GM21526 (cell line): ENCODE measurements at regions not wholly inside any gene's neighbourhood (a gene's known extent, or its start where the extent isn't known, plus 50 kb on each side); places are given as distances from the start of the nearest gene placed in this dataset.

Experiments
- ATAC-seq: cut with Tn5 transposase; IDR thresholded peaks from one replicate; pipeline ENCODE4 v1.9.1; 2021; ENCODE audit warnings: moderate library complexity; ENCODE audit not compliant: unreplicated experiment, low FRiP score

DNA sequence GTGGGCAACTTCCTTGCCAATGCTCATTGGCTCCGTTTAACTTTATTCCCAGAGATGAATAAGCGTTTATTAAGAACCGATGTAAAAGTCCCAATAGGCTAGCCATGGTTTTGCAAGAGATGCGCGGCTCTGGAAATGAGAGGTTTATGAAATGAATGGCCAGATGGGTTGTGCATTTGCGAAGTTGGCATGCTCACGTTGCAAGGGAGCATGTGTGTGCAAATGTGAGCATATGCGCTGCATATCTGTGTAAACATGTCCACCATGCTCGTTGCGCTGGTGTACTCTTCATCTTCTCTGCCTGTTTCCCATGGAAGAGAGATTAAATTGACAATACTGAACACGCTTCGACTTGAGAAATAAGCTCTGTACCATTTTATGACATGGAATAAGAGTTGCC lies 848.6 kb upstream of the RBFOX1 start:
- no peak for ATAC-seq

DNA sequence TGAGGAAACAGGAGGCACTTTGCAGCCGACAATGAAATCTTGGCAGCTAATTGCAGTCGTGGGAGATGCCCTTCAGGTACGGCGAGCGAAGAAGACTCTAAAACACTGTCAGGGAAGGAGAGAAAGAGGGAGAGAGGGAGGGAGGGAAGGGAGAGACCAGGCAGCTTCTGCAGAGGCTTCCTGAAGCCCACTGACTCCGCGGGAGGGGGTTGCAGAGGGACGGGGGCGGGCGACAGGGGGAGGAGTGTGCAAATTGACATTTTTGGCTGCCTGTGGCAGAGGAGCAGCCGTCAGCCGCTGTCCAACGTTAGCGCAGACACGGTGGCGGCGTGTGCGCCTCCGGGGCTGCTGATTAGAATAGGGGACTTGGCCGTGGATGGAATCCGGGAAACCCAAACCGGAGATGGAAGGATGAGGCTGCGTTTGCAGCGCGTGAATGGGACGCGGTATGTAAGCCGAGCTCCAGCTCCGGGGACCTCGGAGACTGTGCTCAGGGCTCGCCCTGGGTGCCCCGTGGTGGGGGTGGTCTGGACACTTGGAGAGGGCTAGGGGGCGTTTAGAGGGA lies 849.1 kb upstream of the RBFOX1 start:
- no peak for ATAC-seq

DNA sequence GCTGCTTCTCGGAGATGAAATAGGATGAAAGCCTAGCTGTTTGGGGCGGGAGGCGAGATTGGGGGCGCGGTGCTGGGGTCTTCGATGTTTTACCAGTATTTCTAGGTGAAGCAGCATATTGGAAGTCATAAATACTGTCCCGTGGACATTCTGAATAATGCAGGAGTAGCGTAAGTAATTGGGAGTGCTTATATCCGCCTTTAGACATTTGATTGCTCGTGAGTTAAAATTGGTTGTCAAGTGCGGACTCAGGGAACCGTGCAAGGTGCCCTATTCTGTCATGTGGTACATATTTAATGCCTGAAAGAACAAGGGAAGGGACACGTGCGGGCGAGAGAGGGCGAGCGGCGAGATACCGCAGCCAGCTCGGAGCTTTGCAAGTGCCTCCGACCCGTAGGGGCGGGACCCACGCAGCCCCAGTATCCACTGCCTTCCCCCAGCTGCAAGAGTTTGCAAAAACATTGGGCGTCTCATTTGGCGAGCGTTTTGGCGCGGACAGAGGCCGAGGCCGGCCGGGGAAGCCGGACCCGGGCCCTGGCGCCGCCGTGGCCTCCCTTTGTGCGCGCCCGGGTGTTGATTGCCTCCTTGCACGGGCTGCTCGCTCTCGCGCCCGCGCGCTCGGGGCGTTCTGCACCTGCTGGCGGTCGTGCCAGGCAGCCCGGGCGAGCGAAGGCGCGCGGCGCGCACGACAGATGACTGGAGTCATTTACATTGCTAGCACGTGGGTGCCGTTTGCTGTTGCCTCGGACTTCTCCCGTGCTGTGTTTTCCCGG lies 849.8 kb upstream of the RBFOX1 start:
- no peak for ATAC-seq

DNA sequence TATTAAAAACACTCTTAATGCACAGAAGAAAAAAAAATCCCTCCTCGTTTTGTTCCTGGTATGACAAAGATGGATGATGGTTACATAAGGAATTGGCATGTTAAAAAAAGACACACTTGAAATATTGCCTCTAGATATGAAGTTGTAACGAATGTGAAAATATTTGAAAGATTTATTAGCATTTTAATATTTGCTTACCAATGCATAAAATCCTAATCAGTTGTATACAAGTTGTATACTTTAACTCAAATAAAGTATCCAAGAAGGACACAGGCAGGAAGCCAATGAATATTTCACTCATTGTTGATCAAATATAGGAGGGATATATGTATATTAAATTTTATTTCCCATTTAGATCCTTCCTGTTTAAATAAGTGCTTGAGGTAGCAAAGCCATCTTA lies 850.8 kb upstream of the RBFOX1 start:
- no peak for ATAC-seq

DNA sequence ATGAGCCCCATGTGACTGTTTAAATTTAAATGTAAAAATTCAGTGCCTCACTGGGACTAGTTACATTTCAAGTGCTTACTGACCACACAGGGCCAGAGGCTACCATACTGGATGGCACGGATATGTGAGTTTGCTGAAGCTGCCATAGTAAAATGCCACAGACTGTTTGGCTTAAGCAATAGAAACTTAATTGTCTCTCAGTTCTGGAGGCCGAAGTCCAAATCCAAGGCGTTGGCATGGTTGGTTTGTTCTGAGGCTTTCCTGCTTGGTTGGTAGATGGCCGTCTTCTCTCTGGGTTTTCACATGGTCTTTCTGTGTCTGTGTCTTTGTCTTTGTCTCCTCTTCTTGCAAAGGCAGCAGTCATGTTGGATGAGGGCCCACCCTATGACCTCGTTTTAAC lies 878.9 kb upstream of the RBFOX1 start:
- ATAC-seq: no peak

DNA sequence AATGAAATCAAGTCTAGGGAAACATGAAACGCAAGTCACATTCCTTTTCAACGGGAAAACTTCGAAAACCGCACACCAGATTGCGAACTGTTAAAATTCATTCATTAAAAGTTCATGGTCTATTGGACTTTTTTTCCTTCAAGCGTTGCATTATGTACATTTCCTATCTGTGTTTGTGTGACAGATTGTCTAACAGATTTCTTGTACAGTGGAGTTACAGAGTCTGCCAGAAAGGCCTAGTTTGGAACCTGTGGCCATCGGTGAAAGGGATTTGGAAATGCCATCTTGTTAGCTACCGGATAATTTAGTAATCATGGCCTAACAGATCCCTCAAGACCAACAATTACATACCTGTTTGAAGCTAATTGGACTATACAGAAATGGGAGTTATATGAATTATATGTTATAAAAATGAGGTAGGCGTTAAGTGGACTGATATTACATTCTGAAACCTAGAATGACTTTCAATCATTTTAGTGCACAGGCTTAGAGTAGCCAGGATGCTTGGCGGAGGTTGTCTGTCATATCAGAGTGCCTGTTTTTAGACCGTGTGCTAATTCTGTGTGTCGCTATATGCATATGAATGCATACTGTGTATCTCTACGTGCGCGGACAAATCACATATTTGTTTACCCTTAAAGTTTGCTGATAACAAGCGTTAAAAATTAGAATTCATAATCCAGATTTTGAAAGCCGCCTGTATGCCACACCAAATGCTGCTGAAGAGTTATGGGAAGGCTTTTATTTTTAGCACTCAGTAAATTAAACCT lies 885.4 kb upstream of the RBFOX1 start:
- no peak for ATAC-seq

DNA sequence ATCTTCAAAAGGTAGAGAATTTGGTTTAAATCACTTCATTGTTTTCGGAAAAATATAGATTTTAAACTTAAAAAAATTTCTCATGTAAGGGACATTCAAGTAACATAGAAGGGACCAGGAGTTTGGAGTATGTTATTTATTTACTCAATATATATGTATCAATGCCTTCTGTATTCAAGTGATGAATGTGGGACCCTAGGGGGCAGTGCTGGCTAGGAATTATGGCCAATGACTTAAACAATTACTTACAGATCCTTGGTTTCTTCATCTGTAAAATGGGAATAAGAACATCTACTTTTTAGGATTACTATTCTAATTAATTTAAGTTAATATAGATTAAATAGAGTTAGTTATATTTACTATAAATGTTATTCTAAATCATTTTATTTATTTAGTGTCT lies 886.3 kb upstream of the RBFOX1 start:
- no peak for ATAC-seq

DNA sequence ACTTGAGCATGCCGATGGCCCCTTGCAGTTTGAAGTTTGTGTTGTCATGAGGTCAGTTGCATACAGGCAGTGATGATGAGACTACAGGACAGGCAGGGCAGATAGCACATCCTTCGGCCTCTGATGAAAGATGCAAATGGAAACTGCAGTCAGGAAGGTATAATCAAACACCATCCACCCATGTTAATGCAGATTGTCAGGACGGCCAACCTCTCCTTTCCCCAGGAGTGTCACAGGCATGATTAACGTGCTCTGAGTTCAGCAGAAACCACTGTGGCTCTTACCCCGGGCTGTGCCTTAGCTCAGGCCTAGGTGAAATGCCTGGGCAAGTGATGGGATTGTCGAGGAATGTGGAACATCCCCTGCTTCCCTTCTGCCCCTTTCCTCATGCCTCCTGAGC lies 893.5 kb upstream of the RBFOX1 start:
- ATAC-seq: no peak

DNA sequence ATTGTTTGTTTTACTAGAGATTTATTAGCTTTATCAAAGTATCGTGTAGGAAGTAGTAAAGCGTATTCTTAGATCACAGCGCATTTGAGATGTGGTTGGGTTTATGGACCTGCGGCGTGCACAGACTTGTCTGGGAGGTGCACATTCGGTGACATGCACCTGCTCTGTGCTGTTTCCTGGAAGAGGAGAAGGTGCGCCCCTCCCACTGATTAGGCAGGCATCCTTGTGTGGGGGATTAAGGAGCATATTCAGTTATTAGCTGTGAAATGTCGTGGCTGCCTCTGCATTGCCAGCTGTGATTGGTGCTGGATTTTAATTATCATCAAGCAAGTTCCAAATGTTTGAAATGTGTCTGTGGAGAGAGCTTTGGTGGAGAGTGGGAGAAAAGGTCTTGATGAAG lies 903.8 kb upstream of the RBFOX1 start:
- ATAC-seq: no peak

DNA sequence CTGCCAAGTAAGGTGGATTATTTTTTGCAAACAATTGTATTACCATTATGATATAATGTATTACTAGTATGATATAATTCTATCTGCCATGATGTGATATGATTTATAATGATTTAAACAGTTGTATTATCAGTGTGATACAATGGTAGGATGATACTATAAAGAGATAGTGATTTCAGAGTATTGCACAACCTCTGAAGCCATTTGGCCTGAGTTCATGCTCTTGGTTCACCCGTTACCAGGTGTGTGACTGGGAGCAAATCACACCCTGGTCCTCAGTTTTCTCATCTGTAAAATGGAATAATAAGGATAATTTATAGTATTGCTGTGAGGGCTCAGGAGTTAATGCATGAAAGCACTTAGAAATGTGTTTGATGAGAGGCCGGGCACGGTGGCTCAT lies 905.0 kb upstream of the RBFOX1 start:
- no peak for ATAC-seq

DNA sequence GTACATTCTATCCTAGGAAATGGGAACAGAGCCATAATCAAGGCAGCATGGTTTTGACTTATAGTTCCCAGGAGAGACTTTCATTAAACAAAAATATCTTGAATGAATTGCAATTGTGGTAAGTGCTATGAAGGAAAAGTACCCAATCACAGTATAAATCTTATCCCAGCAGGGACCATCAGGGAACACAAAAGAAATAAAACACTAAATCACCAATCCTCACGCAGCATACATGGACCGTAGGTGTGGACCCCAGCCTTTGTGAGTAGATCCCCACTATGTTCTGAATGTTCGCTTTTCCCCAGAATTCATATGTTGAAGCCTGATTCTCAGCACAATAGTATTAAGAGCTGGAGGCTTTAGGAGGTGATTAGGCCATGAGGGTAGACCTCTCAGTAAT lies 925.0 kb upstream of the RBFOX1 start:
- no peak for ATAC-seq

DNA sequence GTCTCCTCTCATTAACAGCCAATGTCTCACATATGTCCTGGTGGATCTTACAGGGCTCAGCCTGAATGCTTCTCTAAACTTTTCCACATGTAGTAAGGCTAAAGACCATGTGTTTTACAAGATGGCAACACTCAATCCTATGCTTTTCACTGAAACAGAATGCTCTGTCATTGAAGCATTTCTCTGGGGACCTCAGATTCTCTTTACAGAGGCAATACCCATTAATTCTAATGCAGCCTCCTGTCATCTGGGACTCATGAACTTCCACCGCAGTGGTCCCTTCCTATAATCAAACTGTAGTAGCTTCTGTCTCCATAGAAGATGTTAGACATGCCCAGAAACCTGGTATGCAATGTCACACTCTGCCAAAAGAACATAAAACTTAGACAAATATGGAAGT lies 926.6 kb upstream of the RBFOX1 start:
- ATAC-seq: no peak

DNA sequence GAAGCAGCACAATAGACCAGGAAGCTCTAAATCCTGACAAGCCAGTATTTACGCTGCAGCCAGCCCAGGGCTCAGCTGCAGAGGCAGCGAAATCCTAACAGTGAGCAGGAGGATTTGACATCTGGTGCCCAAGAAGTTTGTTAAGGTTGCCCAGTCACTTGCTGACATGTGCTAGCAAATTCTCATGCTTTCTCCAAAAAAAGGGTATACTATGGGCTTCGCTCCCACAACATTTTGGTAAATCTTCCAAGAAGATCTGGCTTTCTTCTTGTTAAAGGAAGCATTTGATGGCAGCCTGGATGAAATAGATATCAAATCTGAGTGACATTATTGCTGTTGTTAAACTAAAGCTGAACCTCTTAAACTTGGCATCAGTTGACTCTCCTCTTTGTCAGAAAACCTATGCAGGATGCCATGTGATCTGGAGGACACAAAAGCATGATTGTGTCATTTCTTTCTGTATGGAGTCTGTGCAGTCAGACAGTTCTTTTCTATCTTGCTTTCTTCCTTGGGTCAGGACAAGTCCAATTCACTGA lies 949.7 kb upstream of the RBFOX1 start:
- no peak for ATAC-seq

DNA sequence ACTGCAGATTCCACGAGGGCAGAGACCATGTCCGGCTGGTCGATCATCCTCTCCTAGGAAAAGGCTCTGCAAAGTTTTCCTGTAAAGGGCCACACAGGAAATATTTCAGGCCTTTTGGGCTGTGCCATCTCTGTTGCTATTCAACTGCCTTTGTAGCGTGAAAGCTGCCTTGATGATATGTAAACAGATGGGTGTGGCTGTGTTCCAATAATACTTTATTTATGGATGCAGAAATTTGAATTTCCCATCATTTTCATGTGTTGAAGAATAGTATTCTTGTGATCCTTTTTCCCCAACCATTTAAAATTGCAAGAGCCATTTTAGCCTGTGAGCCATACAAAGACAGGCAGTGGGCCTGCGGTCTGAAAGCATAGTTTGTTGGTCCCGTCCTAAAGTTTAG lies 950.7 kb upstream of the RBFOX1 start:
- no peak for ATAC-seq

DNA sequence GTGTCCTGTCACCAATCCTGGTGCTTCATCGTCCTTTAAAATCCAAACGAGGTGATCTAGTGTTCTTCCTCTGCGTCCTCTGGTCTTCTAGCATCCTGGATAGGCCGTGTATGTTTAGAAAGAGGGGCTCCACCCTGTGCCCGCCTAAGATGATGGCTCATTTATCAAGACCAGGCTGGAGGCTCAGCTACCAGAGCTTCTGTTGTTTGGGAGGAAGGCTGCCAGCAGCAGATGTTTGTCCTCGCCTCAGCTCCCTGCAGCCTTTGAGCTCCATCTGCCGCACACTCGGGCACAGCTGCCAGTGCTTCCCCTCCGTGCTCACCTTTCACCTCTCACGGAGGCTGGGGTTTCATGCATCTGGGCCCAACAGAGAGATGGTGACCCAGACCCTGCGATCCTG lies 954.7 kb upstream of the RBFOX1 start:
- no peak for ATAC-seq

DNA sequence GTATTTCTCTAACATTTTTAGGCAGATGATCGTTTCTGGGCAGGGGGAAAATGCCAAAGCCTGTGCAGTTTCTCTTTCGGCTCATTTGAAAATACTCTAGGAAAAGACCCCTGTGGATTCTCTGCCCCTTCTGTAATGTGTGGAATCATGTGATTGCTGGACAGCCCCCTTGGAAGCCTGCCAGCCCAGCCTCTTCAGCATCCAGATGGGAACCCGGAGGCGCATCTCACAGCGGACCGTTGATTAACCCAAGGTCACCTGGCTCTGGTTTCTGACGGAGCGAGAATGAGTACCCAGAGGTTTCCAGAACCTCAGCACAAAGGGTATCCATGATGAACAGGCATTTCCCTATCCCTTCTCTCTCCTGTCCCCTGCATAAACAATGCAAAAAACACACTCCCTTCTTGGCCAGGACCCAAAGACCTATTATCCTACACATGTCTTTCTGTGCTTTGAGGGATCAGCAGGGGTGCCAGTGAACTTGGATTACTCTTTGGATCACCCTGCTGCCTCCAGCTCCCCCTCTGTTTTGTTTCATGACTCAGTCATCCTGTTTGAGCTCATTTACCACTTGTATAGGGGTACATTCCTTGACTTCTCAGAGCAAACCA lies 957.1 kb upstream of the RBFOX1 start:
- ATAC-seq: no peak

DNA sequence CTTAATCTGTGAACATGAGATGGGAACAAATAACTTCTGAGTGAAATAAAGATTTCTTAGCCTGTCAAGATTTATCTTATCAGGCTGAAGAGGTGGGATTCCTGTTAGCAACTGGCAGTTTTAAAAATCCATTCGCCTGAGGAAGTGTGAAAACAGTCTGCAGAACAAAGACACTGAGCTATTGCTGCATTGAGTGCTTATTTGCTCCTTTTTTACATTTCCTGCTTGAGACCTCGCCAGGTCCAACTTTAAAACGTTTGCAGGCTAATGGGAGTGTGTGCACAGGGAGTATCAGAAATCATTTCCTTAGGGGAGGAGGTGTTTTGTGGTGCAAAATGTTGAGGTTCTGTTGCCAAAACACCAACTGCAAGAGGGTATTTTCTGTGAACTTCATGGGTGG lies 957.8 kb upstream of the RBFOX1 start:
- no peak for ATAC-seq

DNA sequence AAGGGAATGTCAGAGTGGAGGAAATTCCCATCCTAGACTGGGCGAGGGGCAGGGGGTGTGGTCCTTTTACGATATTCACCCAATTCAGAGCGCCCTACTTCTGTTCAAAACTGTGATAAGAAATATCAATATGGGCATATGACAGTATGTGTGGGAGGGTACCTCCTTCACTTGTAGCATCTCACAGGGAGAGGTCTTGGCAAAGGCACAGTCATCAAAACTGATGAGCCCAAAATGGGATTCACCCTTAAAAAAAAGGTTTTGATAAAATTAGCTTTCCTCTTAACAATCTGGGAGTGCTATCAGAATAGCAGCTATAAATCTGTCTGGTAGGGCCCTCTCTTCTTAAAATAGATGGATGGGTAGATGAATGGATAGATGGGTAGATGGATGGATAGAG lies 967.8 kb upstream of the RBFOX1 start:
- no peak for ATAC-seq

DNA sequence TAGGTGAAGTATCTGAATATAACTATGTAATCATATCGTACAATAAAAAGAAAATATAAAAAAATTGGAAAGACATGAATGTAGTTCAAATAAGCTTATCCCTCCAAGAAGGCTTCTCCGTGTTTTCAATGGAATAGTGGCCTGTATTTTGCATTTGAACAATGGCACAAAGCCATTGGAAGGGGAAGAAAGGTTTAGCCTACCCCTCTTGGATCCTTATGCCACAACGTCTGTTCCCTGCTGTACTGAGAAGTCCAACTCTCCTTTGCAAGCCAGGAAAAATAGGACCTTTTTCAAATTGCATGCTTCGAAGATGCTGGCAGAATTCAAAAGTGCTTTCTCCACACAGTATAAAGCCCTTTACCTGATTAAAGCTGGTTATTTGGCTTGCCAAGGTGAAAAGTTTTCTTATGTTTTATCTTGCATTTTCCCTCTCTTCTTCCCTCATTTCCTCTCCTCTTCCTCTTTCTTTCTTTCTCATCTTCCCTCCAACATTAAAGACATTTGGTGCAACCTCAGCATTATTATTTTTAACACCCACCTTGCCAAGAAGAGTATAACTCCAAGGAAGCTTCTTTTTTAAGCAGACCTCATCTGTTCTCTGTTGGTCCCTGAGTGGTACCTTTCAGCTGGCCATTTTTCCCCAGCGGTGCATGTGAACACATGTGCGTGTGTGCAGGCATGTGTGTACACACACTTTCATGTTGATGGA lies 968.6 kb upstream of the RBFOX1 start:
- ATAC-seq: no peak

DNA sequence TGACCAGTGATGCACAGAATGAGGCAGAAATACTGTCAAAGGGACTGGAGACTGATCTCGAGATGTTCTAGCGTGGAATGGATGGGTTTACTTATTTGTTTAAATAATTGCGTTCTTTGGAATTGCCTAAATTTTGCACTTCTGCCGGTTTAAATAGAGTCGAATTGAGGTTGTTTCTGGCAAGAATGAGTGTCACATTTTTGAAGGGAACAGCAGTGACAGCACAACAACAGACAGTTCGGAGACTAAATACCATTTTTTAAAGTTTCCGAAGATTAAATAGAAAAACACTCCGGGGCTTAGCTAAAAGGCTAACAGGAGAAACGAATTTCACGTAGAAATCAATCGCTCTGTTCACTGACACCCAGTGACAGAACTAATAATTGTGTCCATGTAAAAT lies 969.2 kb upstream of the RBFOX1 start:
- ATAC-seq: no peak

DNA sequence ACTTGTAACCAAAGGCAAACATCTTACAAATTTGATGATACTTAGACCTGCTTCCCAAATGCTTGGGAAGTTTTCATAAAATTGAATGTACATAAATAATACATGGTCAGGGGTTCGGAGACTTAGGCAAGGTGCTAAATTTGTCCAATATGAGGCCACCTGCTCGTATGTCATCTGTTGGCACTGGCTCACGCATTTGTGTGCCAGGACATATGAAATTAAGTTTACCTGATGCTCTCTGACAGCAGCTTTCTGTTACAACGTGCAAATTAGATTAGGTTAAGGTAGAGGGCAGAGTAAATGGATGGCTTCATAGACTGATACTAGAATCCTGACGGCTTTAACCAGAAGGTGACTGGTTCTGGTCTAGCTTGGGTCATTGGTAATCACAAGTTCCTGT lies 970.3 kb upstream of the RBFOX1 start:
- ATAC-seq: no peak
